ENCODE measurements at regions not wholly inside any gene's neighbourhood (a gene's known extent, or its start where the extent isn't known, plus 50 kb on each side); places are given as distances from the start of the nearest gene placed in this dataset.

GRCh38 chr4:130484826-130485225, 1388.9 kb downstream of the C4orf33 start:
- H2AFZ ChIP-seq (ENCODE audit: low read length, unreplicated experiment), result no peak overlapping the region
- H3K4me3 ChIP-seq (ENCODE audit: low read depth, low read length), result no peak overlapping the region
- H3K79me2 ChIP-seq (ENCODE audit: control insufficient read depth, insufficient read depth, low read length, unreplicated experiment), result no peaks in the 10 kb centered on the region
- H3K4me1 ChIP-seq (ENCODE audit: control insufficient read depth, insufficient read depth, low read length, unreplicated experiment), result peaks cover 20% of the 10 kb centered on the region
- H3K27ac ChIP-seq (ENCODE audit: low read depth, low read length), result peak overlapping the region; percentile 60
- no peaks in the 10 kb centered on the region for H3K36me3 ChIP-seq (ENCODE audit: insufficient read depth, low read length)
- no peaks in the 10 kb centered on the region for H3K27me3 ChIP-seq (ENCODE audit: insufficient read depth, low read length)

GRCh38 chr4:130485371-130485770, 1389.4 kb downstream of the C4orf33 start:
- H3K36me3 ChIP-seq (ENCODE audit: insufficient read depth, low read length), result no peaks in the 10 kb centered on the region
- peak overlapping the region; percentile 60 for H3K27ac ChIP-seq (ENCODE audit: low read depth, low read length)
- H3K4me1 ChIP-seq (ENCODE audit: control insufficient read depth, insufficient read depth, low read length, unreplicated experiment), result peaks cover 20% of the 10 kb centered on the region
- peak overlapping the region; percentile 85 for H2AFZ ChIP-seq (ENCODE audit: low read length, unreplicated experiment)
- H3K4me3 ChIP-seq (ENCODE audit: low read depth, low read length), result no peak overlapping the region
- no peaks in the 10 kb centered on the region for H3K27me3 ChIP-seq (ENCODE audit: insufficient read depth, low read length)
- no peaks in the 10 kb centered on the region for H3K79me2 ChIP-seq (ENCODE audit: control insufficient read depth, insufficient read depth, low read length, unreplicated experiment)

GRCh38 chr4:130486186-130486585, 1390.2 kb downstream of the C4orf33 start:
- no peak overlapping the region for H2AFZ ChIP-seq (ENCODE audit: low read length, unreplicated experiment)
- no peaks in the 10 kb centered on the region for H3K27me3 ChIP-seq (ENCODE audit: insufficient read depth, low read length)
- H3K36me3 ChIP-seq (ENCODE audit: insufficient read depth, low read length), result no peaks in the 10 kb centered on the region
- peaks cover 20% of the 10 kb centered on the region for H3K4me1 ChIP-seq (ENCODE audit: control insufficient read depth, insufficient read depth, low read length, unreplicated experiment)
- H3K79me2 ChIP-seq (ENCODE audit: control insufficient read depth, insufficient read depth, low read length, unreplicated experiment), result no peaks in the 10 kb centered on the region
- H3K4me3 ChIP-seq (ENCODE audit: low read depth, low read length), result no peak overlapping the region
- H3K27ac ChIP-seq (ENCODE audit: low read depth, low read length), result no peak overlapping the region

GRCh38 chr4:130486841-130487240, 1390.9 kb downstream of the C4orf33 start:
- no peaks in the 10 kb centered on the region for H3K79me2 ChIP-seq (ENCODE audit: control insufficient read depth, insufficient read depth, low read length, unreplicated experiment)
- no peak overlapping the region for H2AFZ ChIP-seq (ENCODE audit: low read length, unreplicated experiment)
- H3K4me3 ChIP-seq (ENCODE audit: low read depth, low read length), result no peak overlapping the region
- H3K36me3 ChIP-seq (ENCODE audit: insufficient read depth, low read length), result no peaks in the 10 kb centered on the region
- no peaks in the 10 kb centered on the region for H3K27me3 ChIP-seq (ENCODE audit: insufficient read depth, low read length)
- peaks cover 20% of the 10 kb centered on the region for H3K4me1 ChIP-seq (ENCODE audit: control insufficient read depth, insufficient read depth, low read length, unreplicated experiment)
- H3K27ac ChIP-seq (ENCODE audit: low read depth, low read length), result no peak overlapping the region

- Histone ChIP-seq H3K4me3 (ENCODE audit: low read depth, low read length) (no peak overlapping the region), H2AFZ (ENCODE audit: low read length, unreplicated experiment) (no peak overlapping the region), H3K4me1 (ENCODE audit: control insufficient read depth, insufficient read depth, low read length, unreplicated experiment) (no peaks in the 10 kb centered on the region), H3K79me2 (ENCODE audit: control insufficient read depth, insufficient read depth, low read length, unreplicated experiment) (no peaks in the 10 kb centered on the region), H3K27ac (ENCODE audit: low read depth, low read length) (no peak overlapping the region), H3K36me3 (ENCODE audit: insufficient read depth, low read length) (no peaks in the 10 kb centered on the region), H3K27me3 (ENCODE audit: insufficient read depth, low read length) (no peaks in the 10 kb centered on the region)
Observed at GRCh38 chr4:130510661-130511060, 1414.7 kb downstream of the C4orf33 start.

GRCh38 chr4:130511776-130512175, 1415.8 kb downstream of the C4orf33 start:
- Histone ChIP-seq H3K79me2 (ENCODE audit: control insufficient read depth, insufficient read depth, low read length, unreplicated experiment) (no peaks in the 10 kb centered on the region), H3K36me3 (ENCODE audit: insufficient read depth, low read length) (no peaks in the 10 kb centered on the region), H3K4me3 (ENCODE audit: low read depth, low read length) (no peak overlapping the region), H2AFZ (ENCODE audit: low read length, unreplicated experiment) (peak overlapping the region; percentile 43), H3K27ac (ENCODE audit: low read depth, low read length) (no peak overlapping the region), H3K27me3 (ENCODE audit: insufficient read depth, low read length) (no peaks in the 10 kb centered on the region), H3K4me1 (ENCODE audit: control insufficient read depth, insufficient read depth, low read length, unreplicated experiment) (no peaks in the 10 kb centered on the region)

- Histone ChIP-seq H3K4me1 (ENCODE audit: control insufficient read depth, insufficient read depth, low read length, unreplicated experiment) (no peaks in the 10 kb centered on the region), H3K27me3 (ENCODE audit: insufficient read depth, low read length) (no peaks in the 10 kb centered on the region), H2AFZ (ENCODE audit: low read length, unreplicated experiment) (no peak overlapping the region), H3K4me3 (ENCODE audit: low read depth, low read length) (no peak overlapping the region), H3K79me2 (ENCODE audit: control insufficient read depth, insufficient read depth, low read length, unreplicated experiment) (no peaks in the 10 kb centered on the region), H3K27ac (ENCODE audit: low read depth, low read length) (no peak overlapping the region), H3K36me3 (ENCODE audit: insufficient read depth, low read length) (no peaks in the 10 kb centered on the region)
Observed at GRCh38 chr4:130524057-130524456, 1428.1 kb downstream of the C4orf33 start.

GRCh38 chr4:130530505-130530904, 1434.6 kb downstream of the C4orf33 start:
- H3K4me3 ChIP-seq (ENCODE audit: low read depth, low read length), result no peak overlapping the region
- H2AFZ ChIP-seq (ENCODE audit: low read length, unreplicated experiment), result no peak overlapping the region
- H3K36me3 ChIP-seq (ENCODE audit: insufficient read depth, low read length), result no peaks in the 10 kb centered on the region
- H3K27me3 ChIP-seq (ENCODE audit: insufficient read depth, low read length), result no peaks in the 10 kb centered on the region
- no peaks in the 10 kb centered on the region for H3K79me2 ChIP-seq (ENCODE audit: control insufficient read depth, insufficient read depth, low read length, unreplicated experiment)
- no peak overlapping the region for H3K27ac ChIP-seq (ENCODE audit: low read depth, low read length)
- no peaks in the 10 kb centered on the region for H3K4me1 ChIP-seq (ENCODE audit: control insufficient read depth, insufficient read depth, low read length, unreplicated experiment)

GRCh38 chr4:130534651-130535050, 1438.7 kb downstream of the C4orf33 start:
- no peak overlapping the region for H2AFZ ChIP-seq (ENCODE audit: low read length, unreplicated experiment)
- H3K4me3 ChIP-seq (ENCODE audit: low read depth, low read length), result no peak overlapping the region
- no peak overlapping the region for H3K27ac ChIP-seq (ENCODE audit: low read depth, low read length)
- H3K4me1 ChIP-seq (ENCODE audit: control insufficient read depth, insufficient read depth, low read length, unreplicated experiment), result no peaks in the 10 kb centered on the region
- H3K79me2 ChIP-seq (ENCODE audit: control insufficient read depth, insufficient read depth, low read length, unreplicated experiment), result no peaks in the 10 kb centered on the region
- H3K36me3 ChIP-seq (ENCODE audit: insufficient read depth, low read length), result no peaks in the 10 kb centered on the region
- H3K27me3 ChIP-seq (ENCODE audit: insufficient read depth, low read length), result no peaks in the 10 kb centered on the region

- Histone ChIP-seq H3K27ac (ENCODE audit: low read depth, low read length) (no peak overlapping the region), H3K4me3 (ENCODE audit: low read depth, low read length) (peak overlapping the region; percentile 53), H2AFZ (ENCODE audit: low read length, unreplicated experiment) (peak overlapping the region; percentile 65), H3K27me3 (ENCODE audit: insufficient read depth, low read length) (no peaks in the 10 kb centered on the region), H3K79me2 (ENCODE audit: control insufficient read depth, insufficient read depth, low read length, unreplicated experiment) (no peaks in the 10 kb centered on the region), H3K36me3 (ENCODE audit: insufficient read depth, low read length) (no peaks in the 10 kb centered on the region), H3K4me1 (ENCODE audit: control insufficient read depth, insufficient read depth, low read length, unreplicated experiment) (peaks cover 3% of the 10 kb centered on the region)
Observed at GRCh38 chr4:130542953-130543352, 1447.0 kb downstream of the C4orf33 start.

- Histone ChIP-seq H3K27me3 (ENCODE audit: insufficient read depth, low read length) (no peaks in the 10 kb centered on the region), H2AFZ (ENCODE audit: low read length, unreplicated experiment) (peak overlapping the region; percentile 57), H3K4me3 (ENCODE audit: low read depth, low read length) (no peak overlapping the region), H3K4me1 (ENCODE audit: control insufficient read depth, insufficient read depth, low read length, unreplicated experiment) (peaks cover 3% of the 10 kb centered on the region), H3K79me2 (ENCODE audit: control insufficient read depth, insufficient read depth, low read length, unreplicated experiment) (no peaks in the 10 kb centered on the region), H3K27ac (ENCODE audit: low read depth, low read length) (no peak overlapping the region), H3K36me3 (ENCODE audit: insufficient read depth, low read length) (no peaks in the 10 kb centered on the region)
Observed at GRCh38 chr4:130545171-130545570, 1449.2 kb downstream of the C4orf33 start.

Data from ACC112 (cell line).